ENCODE measurements at regions not wholly inside any gene's neighbourhood (a gene's known extent, or its start where the extent isn't known, plus 50 kb on each side); places are given as distances from the start of the nearest gene placed in this dataset.

- no peak for DNase-seq (ENCODE audit: low read depth)
- TF ChIP-seq, protein P1, sequence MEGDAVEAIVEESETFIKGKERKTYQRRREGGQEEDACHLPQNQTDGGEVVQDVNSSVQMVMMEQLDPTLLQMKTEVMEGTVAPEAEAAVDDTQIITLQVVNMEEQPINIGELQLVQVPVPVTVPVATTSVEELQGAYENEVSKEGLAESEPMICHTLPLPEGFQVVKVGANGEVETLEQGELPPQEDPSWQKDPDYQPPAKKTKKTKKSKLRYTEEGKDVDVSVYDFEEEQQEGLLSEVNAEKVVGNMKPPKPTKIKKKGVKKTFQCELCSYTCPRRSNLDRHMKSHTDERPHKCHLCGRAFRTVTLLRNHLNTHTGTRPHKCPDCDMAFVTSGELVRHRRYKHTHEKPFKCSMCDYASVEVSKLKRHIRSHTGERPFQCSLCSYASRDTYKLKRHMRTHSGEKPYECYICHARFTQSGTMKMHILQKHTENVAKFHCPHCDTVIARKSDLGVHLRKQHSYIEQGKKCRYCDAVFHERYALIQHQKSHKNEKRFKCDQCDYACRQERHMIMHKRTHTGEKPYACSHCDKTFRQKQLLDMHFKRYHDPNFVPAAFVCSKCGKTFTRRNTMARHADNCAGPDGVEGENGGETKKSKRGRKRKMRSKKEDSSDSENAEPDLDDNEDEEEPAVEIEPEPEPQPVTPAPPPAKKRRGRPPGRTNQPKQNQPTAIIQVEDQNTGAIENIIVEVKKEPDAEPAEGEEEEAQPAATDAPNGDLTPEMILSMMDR (IDR thresholded peaks at IDR 0.05; ENCODE audit: control insufficient read depth, insufficient read depth, low read depth, low read length, missing control alignments): no peak
- no peak overlapping the region for H3K4me3 ChIP-seq (ENCODE audit: control insufficient read depth, low read depth, low read length)
These were observed 544.2 kb upstream of the FRG1 start for GRCh38 chr4:189396435-189396834.

DNA sequence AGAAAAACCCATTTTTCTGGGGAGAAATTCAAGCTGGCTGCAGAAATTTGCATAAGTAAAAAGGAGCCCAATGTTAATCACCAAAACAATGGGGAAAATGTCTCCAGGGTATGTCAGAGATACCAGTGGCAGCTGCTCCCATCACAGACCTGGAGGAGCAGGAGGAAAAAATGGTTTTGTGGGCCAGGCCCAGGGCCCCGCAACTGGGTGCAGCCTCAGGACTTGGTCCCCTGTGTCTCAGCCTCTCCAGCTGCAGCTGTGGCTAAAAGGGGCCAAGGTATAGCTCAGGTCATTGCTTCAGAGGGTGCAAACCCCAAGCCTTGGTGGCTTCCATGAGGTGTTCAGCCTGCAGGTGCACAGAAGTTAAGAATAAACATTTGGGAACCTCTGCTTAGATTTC, 536.4 kb upstream of the FRG1 start:
- no peak overlapping the region for H3K4me3 ChIP-seq (ENCODE audit: control insufficient read depth, low read depth, low read length)
- DNase-seq (ENCODE audit: low read depth): no peak
- TF ChIP-seq, protein P1 (IDR thresholded peaks at IDR 0.05; ENCODE audit: control insufficient read depth, insufficient read depth, low read depth, low read length, missing control alignments): no peak

- TF ChIP-seq, protein P1 (IDR thresholded peaks at IDR 0.05; ENCODE audit: control insufficient read depth, insufficient read depth, low read depth, low read length, missing control alignments): no peak
- DNase-seq (ENCODE audit: low read depth): no peak
- no peak overlapping the region for H3K4me3 ChIP-seq (ENCODE audit: control insufficient read depth, low read depth, low read length)
These were observed 531.5 kb upstream of the FRG1 start for GRCh38 chr4:189409158-189409557.

DNA sequence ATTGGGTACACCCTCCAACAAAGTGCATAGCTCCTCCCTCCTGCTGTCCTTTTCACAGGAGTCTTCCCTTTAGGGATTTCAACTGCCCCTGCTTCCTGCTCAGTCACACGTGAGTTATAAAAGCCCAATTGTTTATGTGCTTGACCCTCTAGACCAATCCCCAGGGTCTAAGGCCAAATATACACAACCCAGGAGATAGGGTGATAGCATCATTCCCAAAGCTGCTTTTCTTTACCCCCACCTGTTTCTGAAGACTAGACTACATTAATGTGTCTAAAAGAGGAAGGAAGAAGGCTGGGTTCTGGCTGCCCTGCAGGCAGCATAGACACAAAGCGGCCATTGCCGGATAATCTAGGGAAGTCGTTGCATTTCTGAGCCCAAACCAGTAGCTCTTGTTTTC, 526.7 kb upstream of the FRG1 start:
- TF ChIP-seq, protein P1 (IDR thresholded peaks at IDR 0.05; ENCODE audit: control insufficient read depth, insufficient read depth, low read depth, low read length, missing control alignments): no peak
- no peak overlapping the region for H3K4me3 ChIP-seq (ENCODE audit: control insufficient read depth, low read depth, low read length)
- DNase-seq (ENCODE audit: low read depth): no peak

DNA sequence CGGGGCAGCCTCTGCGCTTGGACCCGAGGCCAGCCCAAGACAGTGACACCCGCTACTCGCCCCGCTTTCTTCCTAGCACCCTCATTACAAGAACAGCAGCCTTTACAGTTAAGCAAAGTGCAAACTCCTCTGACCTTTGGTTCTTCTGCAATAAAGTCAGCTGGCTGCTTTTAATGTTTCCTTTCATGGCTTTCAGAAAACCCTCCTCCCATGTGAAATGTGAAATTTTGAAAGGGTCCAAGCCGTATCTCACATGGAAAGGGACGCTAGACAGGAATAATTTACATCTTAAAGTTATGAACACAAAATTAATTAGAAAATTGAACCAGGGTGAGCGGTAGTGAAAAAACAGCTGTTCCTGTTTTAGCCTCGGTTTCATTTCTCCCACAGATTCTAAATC, 520.1 kb upstream of the FRG1 start:
- TF ChIP-seq, protein P1 (IDR thresholded peaks at IDR 0.05; ENCODE audit: control insufficient read depth, insufficient read depth, low read depth, low read length, missing control alignments): no peak
- no peak overlapping the region for H3K4me3 ChIP-seq (ENCODE audit: control insufficient read depth, low read depth, low read length)
- DNase-seq (ENCODE audit: low read depth): no peak

- TF ChIP-seq, protein P1 (IDR thresholded peaks at IDR 0.05; ENCODE audit: control insufficient read depth, insufficient read depth, low read depth, low read length, missing control alignments): no peak
- no peak for DNase-seq (ENCODE audit: low read depth)
- no peak overlapping the region for H3K4me3 ChIP-seq (ENCODE audit: control insufficient read depth, low read depth, low read length)
These were observed 504.5 kb upstream of the FRG1 start for GRCh38 chr4:189436207-189436606.

GRCh38 chr4:189440716-189441115, 500.0 kb upstream of the FRG1 start:
- DNase-seq (ENCODE audit: low read depth): no peak
- TF ChIP-seq, protein P1 (IDR thresholded peaks at IDR 0.05; ENCODE audit: control insufficient read depth, insufficient read depth, low read depth, low read length, missing control alignments): no peak
- H3K4me3 ChIP-seq (ENCODE audit: control insufficient read depth, low read depth, low read length): no peak overlapping the region

Data from AG09309 (cell line).